ENCODE measurements at regions not wholly inside any gene's neighbourhood (a gene's known extent, or its start where the extent isn't known, plus 50 kb on each side); places are given as distances from the start of the nearest gene placed in this dataset.

DNA sequence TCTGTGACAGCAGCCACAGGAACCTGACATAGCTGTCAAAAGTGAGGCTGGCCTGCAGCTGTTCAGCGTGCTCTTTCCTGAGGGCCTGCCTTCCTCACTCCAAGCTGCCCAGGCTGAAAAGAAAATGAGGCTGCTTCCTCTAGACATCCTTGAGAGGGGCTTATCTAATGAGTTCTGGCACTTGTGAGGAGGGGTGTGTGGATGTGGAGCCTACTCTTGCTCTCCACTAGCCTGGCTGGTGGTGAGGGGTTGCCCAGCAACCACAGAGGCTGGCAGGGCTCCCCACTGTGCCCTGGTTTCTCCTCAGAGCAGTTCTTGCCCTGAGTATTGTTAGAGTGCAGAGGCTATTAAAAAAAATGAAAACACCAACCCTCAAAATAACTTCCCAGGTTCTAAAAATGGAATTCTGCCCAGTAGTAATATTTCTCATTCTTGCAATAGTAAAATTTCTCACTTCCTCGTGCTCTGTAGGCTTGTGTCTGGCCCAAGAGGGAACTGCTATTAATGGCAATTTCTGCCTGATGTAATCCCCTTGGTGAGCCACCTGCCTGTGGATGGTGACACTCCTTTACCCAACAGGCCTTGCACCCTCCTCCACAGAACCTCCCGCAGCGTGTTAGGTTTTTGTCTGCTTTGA, 52.6 kb upstream of the EPS8L3 start (continued):
- peak; percentile 94 for TF ChIP-seq SKIL (IDR thresholded peaks at IDR 0.05; ENCODE audit: low read depth, poor library complexity, severe bottlenecking)
- no peak for TF ChIP-seq WRNIP1 (IDR thresholded peaks at IDR 0.05; ENCODE audit: borderline replicate concordance, low read depth, low read length)
- TF ChIP-seq EGR1 (IDR thresholded peaks at IDR 0.05; ENCODE audit: borderline replicate concordance in 1 of 2, low read depth in 2 of 2, low read length in 2 of 2): no peak
- no peak for TF ChIP-seq SMAD1 (IDR thresholded peaks at IDR 0.05; ENCODE audit: low read depth, partially characterized antibody)
- no peak for TF ChIP-seq NFYB (IDR thresholded peaks at IDR 0.05; ENCODE audit: insufficient read depth, low read depth, low read length)
- no peak for TF ChIP-seq YBX1 (IDR thresholded peaks at IDR 0.05)
- no peak; a peak in 1 of 4 replicates for TF ChIP-seq CEBPB (IDR thresholded peaks at IDR 0.05; ENCODE audit: borderline replicate concordance in 1 of 2, low read depth in 2 of 2, low read length in 2 of 2)
- TF ChIP-seq SUPT20H (IDR thresholded peaks at IDR 0.05; ENCODE audit: borderline replicate concordance, control insufficient read depth, low read depth, low read length): no peak
- no peak for TF ChIP-seq ZZZ3 (IDR thresholded peaks at IDR 0.05; ENCODE audit: control insufficient read depth, insufficient read length, low read depth)
- no peak for TF ChIP-seq SIN3A (IDR thresholded peaks at IDR 0.05; ENCODE audit: low read depth, low read length)
- TF ChIP-seq KAT2A (conservative IDR thresholded peaks at IDR 0.05; ENCODE audit: control insufficient read depth, low read depth, low read length): no peak
- TF ChIP-seq GATAD2B (conservative IDR thresholded peaks at IDR 0.05; ENCODE audit: low read depth): no peak
- TF ChIP-seq CHD4 (IDR thresholded peaks at IDR 0.05): no peak
- TF ChIP-seq KLF5 (IDR thresholded peaks at IDR 0.05; ENCODE audit: partially characterized antibody): no peak
- no peak for TF ChIP-seq BCLAF1 (IDR thresholded peaks at IDR 0.05)
- peak; percentile 29; the same call in 1 of the 2 replicates for TF ChIP-seq NR2F1 (conservative IDR thresholded peaks at IDR 0.05)
- peak; percentile 71 for TF ChIP-seq CREB1 (IDR thresholded peaks at IDR 0.05; ENCODE audit: low read depth)
- peak; percentile 84 for TF ChIP-seq TCF12 (IDR thresholded peaks at IDR 0.05; ENCODE audit: low read depth, low read length)
- no peak for TF ChIP-seq SP1 (IDR thresholded peaks at IDR 0.05; ENCODE audit: low read depth, low read length)
- no peak for TF ChIP-seq SMC3 (IDR thresholded peaks at IDR 0.05; ENCODE audit: borderline replicate concordance, low read length)
- no peak for TF ChIP-seq CHD1 (IDR thresholded peaks at IDR 0.05; ENCODE audit: low read depth, low read length)
- no peak for TF ChIP-seq NR2C1 (IDR thresholded peaks at IDR 0.05)
- peak; percentile 86; the same call in 1 of the 2 replicates for TF ChIP-seq PML (IDR thresholded peaks at IDR 0.05; ENCODE audit: low read length)
- no peak for TF ChIP-seq FOXK2 (IDR thresholded peaks at IDR 0.05)
- TF ChIP-seq JUND (IDR thresholded peaks at IDR 0.05; ENCODE audit: low read depth, low read length): no peak
- TF ChIP-seq TCF3 (IDR thresholded peaks at IDR 0.05; ENCODE audit: borderline replicate concordance, insufficient read depth, low read depth, low read length): 0 out of 2 replicates have a peak, but pooled peaks have one; percentile 49

All from GM12878 (cell line).